ENCODE measurements at regions not wholly inside any gene's neighbourhood (a gene's known extent, or its start where the extent isn't known, plus 50 kb on each side); places are given as distances from the start of the nearest gene placed in this dataset.
A peak's percentile ranks its signal among the peaks of the same experiment; 100 is the strongest.

DNA sequence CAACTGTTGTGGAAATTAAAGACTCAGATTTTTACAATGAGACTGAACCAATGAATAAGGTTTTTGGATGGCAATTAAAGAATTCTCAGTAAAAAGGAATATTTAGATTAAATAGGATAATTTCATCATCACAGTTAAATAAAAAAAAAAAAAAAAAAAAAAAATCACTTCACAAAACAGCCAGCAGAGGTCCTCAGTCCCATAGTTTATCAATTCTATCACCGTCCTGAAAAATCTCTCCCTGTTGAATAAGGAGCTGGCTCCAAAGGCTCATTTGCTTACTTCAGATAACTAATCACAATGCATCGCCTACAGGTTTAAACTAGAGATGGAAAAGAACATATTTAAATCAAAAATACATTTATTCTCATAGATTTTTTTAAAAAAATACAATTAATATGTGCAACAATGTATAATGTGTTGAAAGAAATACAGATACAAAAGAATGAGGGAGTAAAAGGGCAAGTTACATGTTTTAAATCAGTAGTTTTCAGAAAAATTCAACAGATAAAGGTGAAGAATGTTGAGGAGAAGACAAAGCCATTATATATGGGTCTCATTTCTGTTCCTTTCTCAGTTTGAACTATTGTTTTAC lies 175.8 kb upstream of the CHD1 start:
- no peak for TF ChIP-seq RFX5 (IDR thresholded peaks at IDR 0.05; ENCODE audit: borderline replicate concordance, low read depth, low read length)
- TF ChIP-seq CTCF (IDR thresholded peaks at IDR 0.05; ENCODE audit: control extremely low read depth in 1 of 3, insufficient read depth in 1 of 3, low read depth in 1 of 3, low read length in 3 of 3): peak in 2 of 3 experiments; percentile 40 to 50; a peak in 3 of 4 replicates
- no peak for TF ChIP-seq POLR2A (IDR thresholded peaks at IDR 0.05; ENCODE audit: control extremely low read depth in 1 of 2, low read depth in 2 of 2, low read length in 2 of 2)
- TF ChIP-seq TEAD4 (IDR thresholded peaks at IDR 0.05; ENCODE audit: low read depth, low read length): no peak
- TF ChIP-seq EZH2 (IDR thresholded peaks at IDR 0.05; ENCODE audit: low read depth, low read length, severe bottlenecking): no peak
- no peak for TF ChIP-seq HDAC2 (IDR thresholded peaks at IDR 0.05; ENCODE audit: borderline replicate concordance in 1 of 2, low read depth in 2 of 2, low read length in 2 of 2)
- no peak for TF ChIP-seq BRCA1 (IDR thresholded peaks at IDR 0.05; ENCODE audit: low read depth, low read length)

Measured in H1 (cell line).